Fibroblast of skin of abdomen (primary cell): ENCODE measurements at regions not wholly inside any gene's neighbourhood (a gene's known extent, or its start where the extent isn't known, plus 50 kb on each side); places are given as distances from the start of the nearest gene placed in this dataset.

Experiments
- DNase-seq: peaks from one replicate; pipeline ENCODE4 v3.0.0-alpha.2; 2013

DNA sequence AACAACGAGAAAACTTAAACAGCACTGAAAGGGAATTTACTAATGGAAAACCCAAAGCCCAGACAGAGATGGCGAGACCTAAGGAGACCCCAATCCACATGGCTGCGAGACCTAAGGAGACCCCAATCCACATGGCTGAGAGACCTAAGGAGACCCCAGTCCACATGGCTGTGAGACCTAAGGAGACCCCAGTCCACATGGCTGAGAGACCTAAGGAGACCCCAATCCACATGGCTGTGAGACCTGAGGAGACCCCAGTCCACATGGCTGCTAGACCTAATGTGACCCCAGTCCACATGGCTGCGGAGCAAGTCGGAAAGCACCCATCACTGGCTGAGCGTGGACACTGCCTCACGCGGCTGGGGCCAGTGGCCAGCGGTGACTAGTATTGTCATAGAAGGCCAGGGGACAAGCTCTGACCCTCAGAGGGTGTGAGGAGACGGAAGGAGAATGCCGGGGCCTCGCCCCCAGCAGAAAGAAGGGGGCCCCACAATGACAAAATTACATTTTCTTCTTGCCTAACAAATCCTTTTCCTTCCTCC, 241.8 kb downstream of the C16orf95 start:
- DNase-seq, result no peak

DNA sequence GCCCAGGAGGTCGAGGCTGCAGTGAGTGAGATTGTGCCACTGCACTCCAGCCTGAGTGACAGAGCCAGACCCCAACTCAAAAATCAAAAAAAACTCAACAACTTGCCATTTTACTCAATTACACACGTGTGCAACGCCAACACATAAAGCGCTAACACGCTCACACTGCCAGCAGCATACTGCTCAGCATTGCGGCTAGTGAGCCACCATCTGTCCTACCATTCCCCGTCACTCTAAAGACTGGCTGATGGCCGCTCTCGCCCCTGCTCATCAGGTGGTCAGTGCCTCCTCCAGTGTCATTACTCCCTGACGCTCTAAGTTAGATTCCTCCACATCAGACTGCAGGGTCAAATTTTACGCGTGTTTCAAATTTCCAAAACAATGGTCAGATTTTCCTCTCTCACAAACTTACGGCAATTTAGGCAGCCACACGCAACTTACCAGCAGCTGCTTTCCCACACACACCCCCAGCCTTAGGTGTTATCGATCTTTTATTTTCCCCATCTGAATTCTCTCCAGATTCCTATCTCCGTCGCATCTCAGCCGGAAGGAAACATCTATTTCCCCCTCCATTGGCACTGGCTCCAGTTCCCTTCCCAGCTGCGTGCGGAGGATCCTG, 240.8 kb downstream of the C16orf95 start:
- DNase-seq, result no peak

DNA sequence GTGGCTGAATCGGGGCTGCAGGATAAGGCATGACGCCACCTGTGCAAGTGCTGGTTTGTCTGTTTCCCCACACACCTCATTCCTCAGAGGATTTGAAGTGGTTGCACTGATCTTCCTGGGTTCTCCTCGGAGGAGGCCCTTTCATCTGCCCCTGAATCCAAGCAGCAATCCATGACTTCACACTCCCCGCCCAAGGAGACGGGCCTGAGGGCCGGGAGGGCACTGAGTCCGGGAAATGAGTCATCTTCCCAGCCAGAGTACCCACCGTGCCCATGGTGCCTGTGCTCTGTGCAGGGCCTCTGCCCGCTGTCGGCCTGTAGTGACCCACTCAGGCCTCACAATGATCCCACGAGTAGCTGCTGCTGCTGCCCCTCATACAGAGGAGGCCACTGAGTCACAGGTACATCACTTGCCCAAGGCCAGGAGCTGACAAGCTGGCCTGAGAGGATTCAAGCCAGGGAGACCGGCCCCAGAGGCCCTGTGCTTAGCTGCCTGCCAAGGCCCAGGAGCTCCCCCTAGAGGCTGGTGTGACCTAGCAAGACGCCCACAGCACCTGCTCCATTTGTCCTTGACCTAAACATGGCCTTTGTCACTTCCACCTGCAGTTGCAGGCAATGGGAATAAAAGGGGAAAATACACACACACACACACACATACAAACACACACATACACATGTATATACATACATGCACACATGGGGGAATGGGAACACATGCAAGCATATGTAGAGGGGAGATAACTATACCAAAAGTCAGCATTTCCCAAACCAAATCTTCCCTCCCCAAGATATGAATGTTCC, 240.0 kb downstream of the C16orf95 start:
- peak; percentile 39 for DNase-seq

DNA sequence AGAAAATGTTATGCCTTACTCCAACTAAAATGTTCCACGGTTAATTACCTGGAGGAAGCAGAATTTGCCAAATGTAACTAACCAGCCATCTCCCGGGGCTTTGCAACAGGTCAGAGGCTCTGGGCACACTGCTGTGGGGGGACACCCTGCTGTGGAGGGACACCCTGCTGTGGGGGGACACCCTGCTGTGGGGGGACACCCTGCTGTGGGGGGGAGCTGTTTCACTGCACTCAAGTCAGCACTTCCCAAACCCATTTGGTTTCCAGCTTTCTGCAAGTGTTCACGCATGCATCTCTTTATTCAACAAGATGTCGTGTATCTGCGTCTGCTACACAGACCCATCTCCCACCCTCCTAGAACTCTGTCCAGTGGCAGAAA, 239.5 kb downstream of the C16orf95 start:
- no peak for DNase-seq

DNA sequence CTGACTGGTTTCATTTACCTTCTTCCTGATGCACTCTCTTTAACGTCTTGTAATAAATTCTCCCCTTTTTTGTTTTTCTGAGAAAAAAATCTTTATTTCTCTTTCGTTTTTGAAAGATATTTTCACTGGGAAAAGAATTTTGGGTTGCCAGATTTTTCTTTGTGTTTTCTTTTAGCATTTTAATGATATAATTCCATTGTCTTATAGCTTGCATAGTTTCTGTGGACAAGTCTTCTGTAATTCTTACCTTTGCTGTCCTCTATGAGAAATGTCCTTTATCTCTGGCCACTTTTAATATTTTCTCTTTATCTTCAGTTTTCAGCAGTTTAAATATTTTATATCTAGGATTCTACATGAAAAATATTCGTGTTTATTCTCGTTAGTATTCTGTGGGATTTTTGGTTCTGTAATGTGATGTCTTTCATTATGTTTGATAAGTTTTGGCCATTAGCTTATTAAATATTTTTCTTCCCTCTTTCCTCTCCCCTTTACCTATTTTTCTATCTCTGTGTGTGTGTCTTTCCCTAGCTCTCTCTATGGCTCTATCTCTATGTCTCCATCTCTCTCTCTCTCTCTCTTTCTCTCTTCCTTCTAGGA, 236.5 kb downstream of the C16orf95 start:
- no peak for DNase-seq

DNA sequence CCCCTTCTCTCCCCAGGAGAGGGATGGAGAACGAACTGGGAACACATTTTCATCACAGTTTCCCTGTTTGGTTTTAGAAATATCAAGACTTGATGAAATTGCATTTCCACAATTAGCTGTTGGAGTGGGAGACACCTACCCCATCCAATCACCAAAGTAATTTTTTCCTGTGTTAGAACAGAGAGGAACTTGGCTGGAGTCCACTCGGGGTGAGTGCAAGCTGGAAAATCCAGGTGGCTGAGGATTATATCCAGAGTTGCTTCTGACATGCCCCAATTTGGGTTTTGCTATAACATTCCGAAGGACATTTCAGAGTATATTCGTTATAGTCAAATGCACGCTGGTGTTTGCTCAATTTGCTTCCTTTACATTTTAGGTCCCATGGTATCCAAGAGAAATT, 231.8 kb downstream of the C16orf95 start:
- no peak for DNase-seq

DNA sequence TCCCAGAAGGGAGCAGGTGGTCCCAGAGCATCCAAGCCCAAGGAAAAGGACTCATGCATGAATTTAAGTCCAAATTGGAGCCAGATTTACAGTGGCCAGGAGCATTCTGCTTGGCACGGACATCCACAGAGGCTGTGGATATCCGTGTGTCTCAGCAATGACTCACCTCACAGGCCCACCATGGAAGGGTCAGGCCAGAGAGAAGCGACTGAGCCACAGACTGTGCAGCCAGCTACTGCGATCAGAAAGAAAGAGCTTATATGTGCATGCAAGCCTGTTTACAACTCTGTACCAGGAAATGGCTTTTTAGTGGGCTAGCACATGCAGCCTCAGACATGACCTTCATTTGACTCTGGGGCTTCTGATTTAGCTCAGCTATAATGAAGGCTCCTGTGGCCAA, 231.0 kb downstream of the C16orf95 start:
- DNase-seq, result peak; percentile 77

DNA sequence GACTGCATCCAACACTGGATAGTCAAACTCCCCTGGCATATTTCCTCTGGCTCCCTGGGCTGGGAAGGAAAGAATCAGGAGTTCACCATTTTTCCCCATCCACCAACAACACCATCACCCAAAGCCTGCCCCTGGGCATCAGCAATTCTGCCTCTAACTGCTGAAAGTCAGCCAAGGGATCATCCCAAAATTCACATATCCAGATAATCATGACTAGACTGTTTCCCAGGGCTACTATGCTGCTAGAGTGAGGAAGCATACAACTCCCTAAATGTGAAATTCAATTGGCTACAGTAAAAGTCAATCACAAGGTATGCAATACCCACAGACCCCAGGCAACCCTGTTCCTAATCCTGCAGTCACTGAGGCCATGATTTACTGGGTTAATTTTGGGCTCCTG, 230.6 kb downstream of the C16orf95 start:
- DNase-seq, result peak; percentile 57

DNA sequence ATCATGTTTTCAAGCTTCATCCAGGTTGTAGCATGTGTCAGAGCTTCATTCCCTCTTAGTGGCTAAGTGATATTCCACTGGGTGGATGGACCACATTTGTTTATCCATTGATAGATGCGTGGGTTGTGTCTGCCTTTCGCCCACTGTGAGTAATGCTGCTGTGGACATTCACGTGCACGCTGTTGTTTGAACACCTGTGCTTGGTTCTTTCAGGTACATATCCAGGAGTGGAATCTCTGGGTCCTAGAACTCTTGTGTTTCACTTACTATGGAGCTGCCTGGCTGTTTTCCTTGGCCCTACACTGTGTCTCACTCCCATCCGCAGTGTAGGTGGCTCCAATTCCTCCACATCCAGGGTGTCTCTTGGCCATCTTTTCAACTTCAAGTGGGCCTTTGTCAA, 224.2 kb downstream of the C16orf95 start:
- DNase-seq, result no peak

DNA sequence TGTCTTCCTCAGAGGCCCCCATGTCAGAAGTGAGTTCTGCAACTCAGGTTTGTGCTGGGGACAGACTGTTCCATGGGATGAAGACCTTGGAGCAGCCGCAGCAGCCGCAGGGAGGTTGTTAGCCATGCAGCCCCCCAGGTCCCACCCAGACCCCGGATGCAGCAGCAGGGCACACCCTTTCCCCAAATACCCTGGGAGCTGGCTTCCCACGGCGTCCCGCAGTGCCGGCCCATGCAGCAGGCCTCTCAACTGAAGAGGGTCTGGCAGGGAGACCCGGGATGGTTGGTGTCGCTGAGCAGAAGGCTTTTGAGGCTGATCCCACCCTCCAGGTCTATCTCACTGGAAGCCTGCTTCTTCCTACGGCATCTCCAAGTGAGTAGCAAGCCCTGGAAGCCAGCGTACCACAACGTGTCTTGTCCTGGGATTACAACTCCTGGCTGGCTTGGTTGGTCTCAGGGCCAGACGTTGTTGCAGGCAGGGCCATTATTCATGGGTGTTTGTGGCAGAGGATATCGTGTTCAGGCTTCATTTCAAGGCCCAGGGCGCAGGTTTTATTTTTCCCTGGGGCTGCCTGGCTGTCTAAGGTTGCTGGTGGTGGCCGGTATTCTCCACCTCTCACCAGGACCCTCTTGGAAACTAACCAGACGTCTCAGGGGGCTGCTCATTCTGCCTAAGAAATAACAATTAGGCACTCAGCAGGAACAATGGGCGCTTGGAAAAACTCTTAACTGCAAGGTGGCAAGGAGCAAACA, 223.2 kb downstream of the C16orf95 start:
- no peak for DNase-seq

DNA sequence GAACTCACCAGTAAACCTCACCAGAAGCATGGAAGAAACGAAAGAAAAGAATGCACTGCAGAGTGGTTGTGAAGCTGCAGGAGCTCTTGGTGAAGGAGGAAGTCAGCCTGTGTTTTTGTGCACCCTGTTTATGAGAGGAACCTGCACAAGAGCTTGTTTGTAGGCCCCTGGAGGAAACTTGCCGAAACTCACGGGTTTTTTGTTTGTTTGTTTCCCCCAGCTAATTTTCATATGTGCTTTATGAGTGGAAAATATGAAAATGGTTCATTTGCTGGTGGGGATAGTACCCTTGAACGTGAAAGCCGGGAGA, 222.7 kb downstream of the C16orf95 start:
- no peak for DNase-seq

DNA sequence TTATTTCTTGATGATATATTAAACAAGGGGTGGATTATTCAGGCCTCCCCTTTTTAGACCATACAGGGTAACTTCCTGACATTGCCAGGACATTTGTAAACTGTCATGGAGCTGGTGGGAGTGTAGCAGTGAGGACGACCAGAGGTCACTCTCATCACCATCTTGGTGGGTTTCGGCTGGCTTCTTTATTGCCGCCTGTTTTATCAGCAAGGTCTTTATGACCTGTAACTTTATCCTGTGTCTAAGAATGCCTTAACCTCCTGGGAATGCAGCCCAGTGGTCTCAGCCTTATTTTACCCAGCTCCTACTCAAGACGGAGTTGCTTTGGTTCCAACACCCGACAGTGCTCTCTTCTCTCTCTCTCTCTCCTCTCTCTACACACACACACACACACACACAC, 221.9 kb downstream of the C16orf95 start:
- DNase-seq, result no peak

DNA sequence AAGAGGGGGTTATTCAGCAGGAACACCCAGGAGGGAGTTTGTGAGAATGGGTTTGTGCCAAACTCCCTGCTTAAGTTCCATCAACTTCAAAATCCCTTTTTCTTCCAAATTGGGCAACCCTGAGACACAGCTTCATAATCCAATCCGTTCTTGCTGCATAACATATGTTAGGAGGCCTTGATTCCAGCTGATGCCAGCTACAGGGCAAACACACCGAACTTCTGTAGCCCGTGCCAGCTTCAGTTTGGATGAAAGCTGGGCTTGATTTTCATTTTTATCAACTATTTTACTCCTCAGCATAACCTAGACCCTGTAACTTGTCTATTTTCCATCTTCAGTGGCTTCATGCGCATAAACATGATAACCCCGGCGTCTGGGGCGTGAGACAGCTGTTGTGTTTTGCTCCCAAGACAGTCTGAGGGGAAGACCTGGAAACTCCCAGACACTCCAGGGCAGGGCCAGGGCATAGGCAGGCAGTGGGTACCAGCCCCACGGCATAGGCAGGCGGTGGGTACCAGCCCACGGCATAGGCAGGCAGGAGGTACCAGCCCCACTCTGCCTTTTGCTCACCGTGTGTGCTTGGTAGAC, 220.4 kb downstream of the C16orf95 start:
- no peak for DNase-seq

DNA sequence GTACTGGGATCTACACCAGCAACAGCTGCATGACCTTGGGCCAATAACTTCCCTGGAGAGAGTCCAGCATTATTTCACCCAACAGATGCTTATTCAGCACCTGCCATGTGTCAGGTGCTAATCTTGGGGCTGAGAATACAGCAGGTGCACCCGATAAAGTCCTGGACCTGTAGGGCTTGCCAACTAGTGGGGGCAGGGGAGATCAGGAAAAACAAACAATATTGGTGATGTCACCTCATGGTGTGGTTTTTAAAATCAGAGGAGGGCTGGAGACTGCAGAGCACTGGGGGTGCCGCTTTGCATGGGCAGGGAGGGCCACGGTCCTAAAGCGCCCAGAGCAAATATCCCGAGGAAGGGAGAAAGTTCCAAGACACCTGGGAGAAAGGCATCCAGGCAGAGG, 218.8 kb downstream of the C16orf95 start:
- DNase-seq, result no peak

DNA sequence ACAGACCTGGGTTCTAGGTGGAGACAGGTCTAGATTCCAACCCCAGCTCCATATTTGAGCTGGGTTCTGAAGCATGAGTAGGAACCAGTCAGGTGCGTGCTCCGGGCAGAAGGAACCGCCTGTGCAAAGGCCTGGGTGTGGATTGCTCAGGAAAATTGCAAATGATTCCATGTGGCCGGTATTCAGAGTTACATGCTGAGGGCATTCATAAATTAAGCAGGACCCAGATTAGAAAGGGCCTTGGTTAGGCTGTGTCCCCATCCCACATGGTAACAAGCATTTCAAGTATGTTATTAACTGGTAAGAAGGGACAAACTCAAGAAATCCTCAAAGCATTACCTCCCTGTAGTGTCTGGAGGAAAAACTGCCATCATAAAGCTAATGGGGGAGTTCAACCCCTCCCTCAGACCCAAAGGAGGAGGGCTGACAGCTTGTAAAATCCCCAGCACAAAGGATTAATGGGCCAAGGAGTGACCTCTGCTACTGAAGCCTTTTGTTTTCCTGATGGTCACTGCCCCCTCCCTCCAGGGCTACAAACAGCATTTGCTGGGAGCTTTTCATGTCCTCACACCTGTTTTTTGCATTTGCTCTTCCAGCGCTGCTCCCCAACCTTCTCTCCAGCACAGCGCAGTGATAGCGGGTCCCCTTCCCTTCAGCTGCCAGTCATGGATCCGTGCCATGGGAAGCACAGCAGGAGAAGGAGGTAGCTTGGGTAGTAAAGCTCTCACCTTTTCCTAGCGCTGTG, 218.0 kb downstream of the C16orf95 start:
- DNase-seq, result no peak

DNA sequence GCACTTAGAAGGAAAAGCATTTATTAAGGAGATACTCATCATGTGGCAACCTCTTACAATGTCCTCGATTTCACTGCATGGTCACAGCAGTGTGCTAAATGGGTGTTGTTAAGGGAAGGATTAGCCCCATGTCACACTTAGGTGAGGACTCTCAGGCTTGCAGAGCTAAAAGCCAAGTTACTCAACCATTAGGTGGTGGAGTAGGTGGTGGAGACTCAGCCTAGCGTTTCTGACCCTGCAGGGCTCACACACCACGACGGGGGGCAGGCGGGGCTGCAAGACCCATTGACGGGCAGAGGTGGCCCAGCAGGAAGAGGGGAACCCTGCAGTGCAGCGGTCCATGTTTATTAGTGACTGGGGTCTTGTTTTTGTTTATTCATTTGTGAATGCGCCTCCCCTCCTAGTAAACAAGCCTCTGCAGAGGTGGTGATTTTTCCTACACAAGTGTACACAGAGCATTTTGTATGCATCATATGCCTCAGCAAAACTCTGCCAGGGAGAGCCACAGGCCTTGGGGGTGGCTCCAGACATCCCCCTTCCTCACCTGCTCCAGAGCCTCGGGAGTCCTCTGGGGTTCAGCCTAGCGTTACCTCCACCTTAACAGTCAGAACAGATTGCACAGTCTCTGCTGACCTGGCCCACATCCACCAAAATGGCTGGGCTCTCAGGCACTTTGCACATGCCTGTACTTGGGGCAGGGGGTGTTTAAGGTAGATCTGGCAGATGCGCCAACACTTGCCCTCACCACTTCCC, 216.7 kb downstream of the C16orf95 start:
- no peak for DNase-seq

DNA sequence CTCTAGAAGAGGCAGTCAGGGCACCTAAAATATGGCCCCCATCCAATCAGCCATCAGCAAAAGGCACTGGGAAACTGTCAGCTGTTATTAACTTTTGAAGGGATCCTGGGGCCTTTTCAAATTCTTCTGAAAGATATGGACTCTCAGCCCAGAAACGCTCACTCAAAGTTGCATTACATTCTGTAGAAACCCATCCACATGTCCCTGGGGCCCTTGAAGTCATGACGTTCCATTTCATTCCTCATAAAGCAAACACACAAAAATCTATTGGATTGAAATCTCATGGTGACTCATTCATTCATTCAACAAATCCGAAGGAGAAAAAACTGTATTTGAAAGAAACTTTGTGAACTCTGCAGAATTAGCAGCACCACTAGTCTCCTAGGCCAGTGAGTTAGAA, 215.3 kb downstream of the C16orf95 start:
- peak; percentile 70 for DNase-seq

DNA sequence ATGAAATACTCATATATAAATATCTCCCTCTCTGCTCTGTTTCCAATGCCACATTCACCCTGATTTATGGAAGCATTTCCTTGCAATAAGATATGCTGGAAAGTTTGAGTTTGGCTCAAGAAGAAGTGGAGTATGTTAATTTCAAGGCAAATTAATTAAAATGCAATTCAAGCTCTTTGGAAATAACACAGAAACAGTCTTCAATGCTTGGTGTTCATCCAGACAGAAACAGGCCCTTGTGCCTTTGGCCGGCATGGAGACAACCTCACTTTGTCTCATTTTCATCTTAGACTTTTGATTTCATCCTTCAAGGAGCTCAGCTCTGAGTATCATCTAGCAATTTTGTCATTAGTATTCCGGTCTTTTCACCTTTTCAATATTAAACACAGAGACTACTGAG, 210.0 kb downstream of the C16orf95 start:
- no peak for DNase-seq

DNA sequence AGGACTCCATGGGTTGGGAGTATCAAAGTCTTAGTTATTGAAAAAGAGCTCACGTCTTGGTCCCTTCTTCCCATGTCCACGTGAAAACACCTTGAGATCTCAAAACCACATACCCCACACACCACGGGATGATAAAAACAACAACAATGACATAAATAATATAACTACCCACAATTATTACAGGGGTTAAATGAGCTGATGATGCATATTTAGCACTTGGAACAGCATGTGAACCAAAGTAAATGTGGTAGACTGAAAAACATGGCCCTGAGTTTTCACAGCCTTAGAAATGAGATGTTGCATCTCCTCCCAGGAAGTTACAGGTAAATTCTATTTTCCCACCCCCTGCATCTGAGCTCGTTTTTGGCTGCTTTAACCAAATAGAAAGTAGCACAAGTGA, 208.9 kb downstream of the C16orf95 start:
- no peak for DNase-seq

DNA sequence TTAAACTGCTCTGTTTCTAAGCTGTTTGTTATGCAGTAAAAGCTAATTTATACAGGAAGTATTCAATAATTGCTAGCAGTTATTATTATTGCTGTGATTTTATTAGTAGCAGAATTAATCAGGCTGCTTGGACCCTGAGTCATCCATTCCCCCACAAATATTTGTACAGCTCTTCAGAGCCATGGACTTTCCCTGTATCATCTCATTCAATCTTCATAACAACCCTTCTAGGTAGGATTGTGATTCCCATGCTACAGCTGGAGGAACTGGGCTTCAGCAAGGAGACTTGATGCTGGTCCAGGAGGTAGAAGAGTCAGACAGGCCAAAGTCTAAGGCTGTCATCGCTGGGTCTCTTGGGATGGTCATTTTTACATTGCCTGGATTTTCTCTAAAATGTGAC, 208.3 kb downstream of the C16orf95 start:
- DNase-seq, result peak; percentile 25

DNA sequence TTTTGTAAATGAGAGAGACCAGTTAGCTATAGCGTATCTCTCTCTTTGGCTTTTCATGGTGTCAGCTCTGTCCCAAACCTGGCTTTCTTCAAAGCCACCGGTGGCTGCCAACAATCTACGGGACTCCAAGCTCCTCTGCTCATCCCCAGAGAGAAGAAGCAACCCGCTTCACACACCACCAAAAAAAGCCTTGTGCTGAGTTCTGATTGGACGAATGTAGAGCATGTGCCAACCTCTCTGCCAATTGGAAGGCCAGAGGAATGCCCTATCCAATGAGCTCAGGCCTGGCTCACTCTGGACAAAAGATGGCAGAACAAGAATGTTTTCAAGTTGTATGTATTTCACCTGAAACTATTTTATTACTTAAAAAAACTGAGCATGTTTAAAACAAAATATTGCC, 202.4 kb downstream of the C16orf95 start:
- DNase-seq, result no peak
